SW 1271 (cell line): ENCODE measurements at regions not wholly inside any gene's neighbourhood (a gene's known extent, or its start where the extent isn't known, plus 50 kb on each side); places are given as distances from the start of the nearest gene placed in this dataset.
"Not testable (repeated sequence)": the region's sequence is repeated elsewhere in the genome, so short reads cannot be mapped to it uniquely, and the experiment has no call there.

Experiments
- DNase-seq, 2 experiments: peaks; one replicate each; lab custom pipeline; 2025; lab: John Stamatoyannopoulos, UW

- peak in 1 of 2 experiments; percentile 71 for DNase-seq
Measured at GRCh38 chr5:164504141-164504772, 998.8 kb downstream of the MAT2B start.

- no peak for DNase-seq
Measured at GRCh38 chr5:164505791-164506190, 1000.4 kb downstream of the MAT2B start.

- no peak for DNase-seq
Measured at GRCh38 chr5:164518067-164518740, 1012.8 kb downstream of the MAT2B start.

- DNase-seq, result no peak
Measured at GRCh38 chr5:164518741-164519080, 1013.3 kb downstream of the MAT2B start.

GRCh38 chr5:164532235-164532900 lies 1026.9 kb downstream of the MAT2B start:
- DNase-seq, result no peak

GRCh38 chr5:164533426-164533825 lies 1028.0 kb downstream of the MAT2B start:
- not testable (repeated sequence) for DNase-seq

- no peak for DNase-seq
Measured at GRCh38 chr5:164540174-164540573, 1034.8 kb downstream of the MAT2B start.

GRCh38 chr5:164545507-164545906 lies 1040.1 kb downstream of the MAT2B start:
- no peak for DNase-seq

- no peak for DNase-seq
Measured at GRCh38 chr5:164553851-164554250, 1048.4 kb downstream of the MAT2B start.

GRCh38 chr5:164555809-164556208 lies 1050.4 kb downstream of the MAT2B start:
- DNase-seq, result no peak

GRCh38 chr5:164560216-164560615 lies 1054.8 kb downstream of the MAT2B start:
- DNase-seq, result no peak

- DNase-seq, result no peak
Measured at GRCh38 chr5:164561933-164562872, 1056.8 kb downstream of the MAT2B start.

- no peak for DNase-seq
Measured at GRCh38 chr5:164563370-164563769, 1058.0 kb downstream of the MAT2B start.

- DNase-seq, result no peak
Measured at GRCh38 chr5:164573397-164573796, 1068.0 kb downstream of the MAT2B start.

GRCh38 chr5:164577201-164577600 lies 1071.8 kb downstream of the MAT2B start:
- DNase-seq, result no peak

- no peak for DNase-seq
Measured at GRCh38 chr5:164577742-164578141, 1072.3 kb downstream of the MAT2B start.

GRCh38 chr5:164578401-164578800 lies 1073.0 kb downstream of the MAT2B start:
- no peak for DNase-seq

- DNase-seq, result no peak
Measured at GRCh38 chr5:164578911-164579310, 1073.5 kb downstream of the MAT2B start.

- no peak for DNase-seq
Measured at GRCh38 chr5:164580155-164580554, 1074.7 kb downstream of the MAT2B start.

- no peak for DNase-seq
Measured at GRCh38 chr5:164581889-164582288, 1076.5 kb downstream of the MAT2B start.

GRCh38 chr5:164593982-164594381 lies 1088.6 kb downstream of the MAT2B start:
- no peak for DNase-seq

GRCh38 chr5:164597293-164597900 lies 1092.0 kb downstream of the MAT2B start:
- peak in 1 of 2 experiments; percentile 39 for DNase-seq
